Ishikawa (cell line): ENCODE measurements at regions not wholly inside any gene's neighbourhood (a gene's known extent, or its start where the extent isn't known, plus 50 kb on each side); places are given as distances from the start of the nearest gene placed in this dataset.
A peak's percentile ranks its signal among the peaks of the same experiment; 100 is the strongest.

Experiments
- MAX ChIP-seq: IDR thresholded peaks from 2 replicates; pipeline ENCODE4 v1.6.1; 2012
- RAD21 ChIP-seq: IDR thresholded peaks from 2 replicates; pipeline ENCODE4 v1.6.1; 2012; ENCODE audit warnings: low read depth
- REST ChIP-seq: IDR thresholded peaks from 2 replicates; pipeline ENCODE4 v1.6.1; 2012; ENCODE audit warnings: low read depth, mild to moderate bottlenecking

DNA sequence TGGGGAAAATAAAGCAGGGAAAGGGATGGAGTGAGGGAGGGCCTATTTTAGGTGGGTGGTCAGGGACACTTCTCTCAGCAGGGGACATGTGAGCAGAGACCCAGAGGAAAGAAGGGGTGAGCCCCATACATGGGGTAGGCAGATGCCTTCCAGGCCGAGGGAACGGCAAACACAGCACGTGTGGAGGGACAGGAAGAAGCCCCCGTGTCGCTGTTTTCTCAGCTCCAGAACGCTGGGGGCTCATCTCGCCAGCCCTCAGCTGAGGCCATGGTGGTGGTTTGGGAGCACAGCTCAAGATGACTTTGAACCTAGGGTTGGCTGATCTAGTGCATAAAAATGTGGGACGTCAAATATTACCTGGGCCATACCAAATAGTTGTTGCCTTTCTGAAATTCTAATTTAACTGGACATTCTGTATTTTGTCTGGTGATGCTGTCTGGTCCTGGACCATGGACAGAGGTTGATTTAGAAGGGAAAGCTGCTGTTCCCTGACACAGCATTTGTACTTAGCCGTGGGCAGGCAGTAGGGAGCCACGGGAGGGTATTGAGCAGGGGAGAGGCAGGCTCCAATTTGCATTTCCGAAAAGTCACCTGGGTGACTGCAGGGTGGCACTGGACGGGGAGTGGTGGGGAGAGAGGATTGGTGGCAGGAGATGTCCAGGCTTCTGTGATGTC is 53.1 kb upstream of the RUNX3 start:
- no peak for TF ChIP-seq RAD21
- no peak for TF ChIP-seq MAX
- peak; percentile 46; the same call in 1 of the 2 replicates for TF ChIP-seq REST
